ENCODE measurements at regions not wholly inside any gene's neighbourhood (a gene's known extent, or its start where the extent isn't known, plus 50 kb on each side); places are given as distances from the start of the nearest gene placed in this dataset.

DNA sequence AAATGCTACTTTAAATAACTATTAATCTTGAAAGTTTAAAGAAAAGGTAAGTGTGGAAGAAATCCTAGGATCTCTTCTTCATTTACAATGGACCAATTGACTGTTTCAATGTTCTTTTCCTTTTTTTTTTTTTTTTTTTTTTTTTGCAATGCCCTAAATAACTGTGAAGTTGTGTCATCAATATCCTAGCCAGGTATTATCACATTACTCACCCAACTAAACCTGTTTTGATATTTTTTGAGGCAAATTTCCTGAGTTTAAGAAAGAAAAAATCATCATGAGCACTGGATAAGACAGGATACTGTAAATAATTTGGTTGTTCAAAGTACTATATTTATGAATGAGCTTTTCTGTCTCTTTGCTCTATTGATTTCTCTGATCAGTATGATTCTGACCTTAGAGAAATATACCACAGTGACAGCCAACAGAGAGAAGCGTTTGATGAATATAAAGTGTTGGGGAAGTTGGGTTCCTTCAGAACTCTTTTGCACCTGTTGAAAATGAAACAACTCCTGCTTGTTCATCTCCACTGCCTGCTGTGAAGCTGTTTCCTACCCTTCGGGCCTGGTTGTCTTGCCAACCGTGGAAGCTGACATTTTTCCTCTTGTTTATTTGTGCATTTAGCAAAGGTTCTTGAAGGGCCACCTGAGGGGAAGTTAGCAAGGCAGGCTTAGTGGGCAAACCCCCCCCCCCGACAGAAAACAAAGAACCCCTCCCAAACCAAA lies 1220.5 kb upstream of the SLC10A2 start:
- Mint-ChIP-seq H3K4me1 (no peaks in the 10 kb centered on the region), H3K36me3 (ENCODE audit: low read depth) (no peaks in the 10 kb centered on the region), H3K27ac (no peak overlapping the region), H3K4me3 (no peak overlapping the region), H3K27me3 (ENCODE audit: low read depth) (no peaks in the 10 kb centered on the region), H3K9me3 (no peaks in the 10 kb centered on the region)
- TF ChIP-seq, protein P1, sequence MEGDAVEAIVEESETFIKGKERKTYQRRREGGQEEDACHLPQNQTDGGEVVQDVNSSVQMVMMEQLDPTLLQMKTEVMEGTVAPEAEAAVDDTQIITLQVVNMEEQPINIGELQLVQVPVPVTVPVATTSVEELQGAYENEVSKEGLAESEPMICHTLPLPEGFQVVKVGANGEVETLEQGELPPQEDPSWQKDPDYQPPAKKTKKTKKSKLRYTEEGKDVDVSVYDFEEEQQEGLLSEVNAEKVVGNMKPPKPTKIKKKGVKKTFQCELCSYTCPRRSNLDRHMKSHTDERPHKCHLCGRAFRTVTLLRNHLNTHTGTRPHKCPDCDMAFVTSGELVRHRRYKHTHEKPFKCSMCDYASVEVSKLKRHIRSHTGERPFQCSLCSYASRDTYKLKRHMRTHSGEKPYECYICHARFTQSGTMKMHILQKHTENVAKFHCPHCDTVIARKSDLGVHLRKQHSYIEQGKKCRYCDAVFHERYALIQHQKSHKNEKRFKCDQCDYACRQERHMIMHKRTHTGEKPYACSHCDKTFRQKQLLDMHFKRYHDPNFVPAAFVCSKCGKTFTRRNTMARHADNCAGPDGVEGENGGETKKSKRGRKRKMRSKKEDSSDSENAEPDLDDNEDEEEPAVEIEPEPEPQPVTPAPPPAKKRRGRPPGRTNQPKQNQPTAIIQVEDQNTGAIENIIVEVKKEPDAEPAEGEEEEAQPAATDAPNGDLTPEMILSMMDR (IDR thresholded peaks at IDR 0.05; ENCODE audit: unreplicated experiment in 3 of 3) = no peak

DNA sequence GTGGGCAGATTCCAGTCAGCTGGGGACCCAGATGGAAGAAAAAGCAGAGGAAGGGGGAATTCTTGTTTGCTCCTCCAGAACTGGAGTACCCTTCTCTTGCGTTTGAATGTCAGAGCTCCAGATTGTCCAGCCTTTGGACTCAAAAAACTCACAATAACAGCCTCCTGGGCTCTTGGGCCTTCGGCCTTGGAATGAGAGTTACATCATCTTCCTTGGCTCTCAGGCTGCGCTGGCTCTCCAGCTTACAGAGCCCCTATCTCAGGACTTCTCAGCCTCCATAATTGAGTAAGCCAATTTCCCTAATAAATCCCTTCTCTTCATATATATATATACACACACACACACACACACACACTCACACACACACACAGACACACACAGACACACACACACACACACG lies 1215.7 kb upstream of the SLC10A2 start:
- TF ChIP-seq, protein P1 (IDR thresholded peaks at IDR 0.05; ENCODE audit: unreplicated experiment in 3 of 3) = no peak
- Mint-ChIP-seq H3K36me3 (ENCODE audit: low read depth) (no peaks in the 10 kb centered on the region), H3K4me3 (no peak overlapping the region), H3K27me3 (ENCODE audit: low read depth) (no peaks in the 10 kb centered on the region), H3K4me1 (no peaks in the 10 kb centered on the region), H3K27ac (no peak overlapping the region), H3K9me3 (no peaks in the 10 kb centered on the region)

DNA sequence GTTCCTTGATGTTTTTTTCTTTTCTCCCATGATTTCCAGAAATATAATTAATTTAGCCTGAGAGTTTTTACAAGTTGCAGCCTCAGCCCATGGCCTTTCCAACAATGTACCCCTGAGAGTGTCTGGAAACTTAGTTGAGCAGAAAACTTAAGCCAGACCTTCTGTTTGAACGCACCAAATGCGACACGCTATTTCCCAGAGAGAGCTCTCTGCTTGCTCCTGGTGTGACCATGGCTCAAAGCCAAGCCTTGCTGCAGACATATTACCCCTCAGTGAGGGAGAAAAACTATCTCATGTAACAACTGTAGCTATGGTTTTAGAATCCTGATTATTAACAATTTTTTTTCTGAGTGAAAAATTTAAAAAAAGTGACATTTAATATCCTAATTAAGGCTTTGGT lies 1204.5 kb upstream of the SLC10A2 start:
- Mint-ChIP-seq H3K9me3 (peaks cover 16% of the 10 kb centered on the region), H3K27ac (no peak overlapping the region), H3K27me3 (ENCODE audit: low read depth) (no peaks in the 10 kb centered on the region), H3K36me3 (ENCODE audit: low read depth) (no peaks in the 10 kb centered on the region), H3K4me1 (no peaks in the 10 kb centered on the region), H3K4me3 (no peak overlapping the region)
- TF ChIP-seq, protein P1 (IDR thresholded peaks at IDR 0.05; ENCODE audit: unreplicated experiment in 3 of 3) = no peak

DNA sequence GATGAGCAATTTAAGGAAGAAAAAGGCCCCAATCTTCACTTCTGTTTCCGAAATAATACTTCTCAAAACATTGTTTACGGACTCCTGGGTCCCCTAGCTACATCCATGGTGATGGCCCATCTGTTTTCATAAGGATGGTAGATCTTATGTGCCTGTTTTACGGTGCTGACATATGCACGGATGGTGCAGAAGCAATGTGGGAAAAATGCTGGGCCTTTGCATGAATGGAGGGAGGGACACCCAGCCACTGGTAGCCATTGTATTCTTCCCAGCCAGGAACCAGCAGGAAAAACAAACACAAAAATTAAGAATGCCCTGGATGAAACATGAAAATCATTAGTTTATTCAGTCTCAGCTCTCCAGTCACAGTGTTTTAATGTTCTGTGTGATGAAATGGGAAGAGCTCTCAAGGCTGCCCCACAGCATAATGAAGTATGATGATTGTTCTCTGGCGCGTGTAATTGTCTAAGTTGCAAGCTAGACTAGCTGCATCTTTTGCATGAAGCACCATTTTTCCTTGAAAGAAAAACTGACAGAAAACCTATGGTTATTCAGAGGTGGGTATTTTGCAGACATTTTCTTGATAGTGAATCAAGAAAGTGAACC lies 1201.1 kb upstream of the SLC10A2 start:
- no peaks in the 10 kb centered on the region for H3K4me1 Mint-ChIP-seq
- no peak overlapping the region for H3K4me3 Mint-ChIP-seq
- H3K27ac Mint-ChIP-seq = no peak overlapping the region
- no peaks in the 10 kb centered on the region for H3K27me3 Mint-ChIP-seq (ENCODE audit: low read depth)
- H3K9me3 Mint-ChIP-seq = peaks cover 16% of the 10 kb centered on the region
- no peaks in the 10 kb centered on the region for H3K36me3 Mint-ChIP-seq (ENCODE audit: low read depth)
- TF ChIP-seq, protein P1 (IDR thresholded peaks at IDR 0.05; ENCODE audit: unreplicated experiment in 3 of 3) = no peak

DNA sequence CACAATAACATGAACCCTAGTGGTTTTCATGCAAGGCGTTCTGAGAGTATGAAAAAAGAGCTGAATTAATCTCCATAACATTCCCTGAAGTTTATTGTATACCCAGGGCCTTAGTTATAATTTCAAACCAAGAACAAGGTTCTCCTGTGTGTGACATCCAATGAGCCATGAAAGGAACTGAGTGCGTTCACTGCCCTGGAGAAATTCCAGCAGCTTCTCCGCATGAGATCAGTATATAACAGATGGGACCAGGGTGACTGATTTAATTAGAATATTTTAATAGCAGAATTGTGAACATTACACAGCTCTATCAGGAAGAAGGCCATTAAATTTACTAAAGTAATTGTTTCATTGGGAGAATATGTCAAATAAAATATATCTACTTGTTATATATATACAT lies 1190.5 kb upstream of the SLC10A2 start:
- Mint-ChIP-seq H3K9me3 (no peaks in the 10 kb centered on the region), H3K27me3 (ENCODE audit: low read depth) (no peaks in the 10 kb centered on the region), H3K36me3 (ENCODE audit: low read depth) (no peaks in the 10 kb centered on the region), H3K4me3 (no peak overlapping the region), H3K27ac (peak overlapping the region; percentile 39 to 50 (median 47)), H3K4me1 (peaks cover 13% of the 10 kb centered on the region)
- TF ChIP-seq, protein P1 (IDR thresholded peaks at IDR 0.05; ENCODE audit: unreplicated experiment in 3 of 3) = no peak
